PFSK-1 (cell line): ENCODE measurements at regions not wholly inside any gene's neighbourhood (a gene's known extent, or its start where the extent isn't known, plus 50 kb on each side); places are given as distances from the start of the nearest gene placed in this dataset.

Source experiments
- FOXP2 ChIP-seq: optimal IDR thresholded peaks from 2 replicates; pipeline ENCODE3; 2011; ENCODE audit warnings: borderline replicate concordance, control low read depth, inconsistent platforms; ENCODE audit not compliant: insufficient read depth; ENCODE audit errors: extremely low read length, extremely low read depth
- POLR2AphosphoS5 ChIP-seq: IDR thresholded peaks from 2 replicates; pipeline ENCODE4 v1.6.1; 2012; ENCODE audit warnings: low read depth, mild to moderate bottlenecking, control low read depth, low read length, moderate library complexity
- SIN3A ChIP-seq: IDR thresholded peaks from 2 replicates; pipeline ENCODE4 v1.6.1; 2012; ENCODE audit warnings: mild to moderate bottlenecking, low read length, moderate library complexity, borderline replicate concordance; ENCODE audit not compliant: insufficient read depth
- TAF1 ChIP-seq: IDR thresholded peaks from 2 replicates; pipeline ENCODE4 v1.6.1; 2012; ENCODE audit warnings: low read length, control low read depth, borderline replicate concordance; ENCODE audit not compliant: insufficient read depth
- TF ChIP-seq, protein P1 (sequence below), 2 experiments: IDR thresholded peaks; 2 replicates each; pipeline versions ENCODE4 v1.6.1 to v1.8.0; 2011 to 2012; ENCODE audit warnings: low read depth in 2 of 2, low read length in 2 of 2, control low read depth in 1 of 2, inconsistent platforms in 1 of 2, mild to moderate bottlenecking in 1 of 2, moderate library complexity in 1 of 2; ENCODE audit not compliant: insufficient read depth in 1 of 2

DNA sequence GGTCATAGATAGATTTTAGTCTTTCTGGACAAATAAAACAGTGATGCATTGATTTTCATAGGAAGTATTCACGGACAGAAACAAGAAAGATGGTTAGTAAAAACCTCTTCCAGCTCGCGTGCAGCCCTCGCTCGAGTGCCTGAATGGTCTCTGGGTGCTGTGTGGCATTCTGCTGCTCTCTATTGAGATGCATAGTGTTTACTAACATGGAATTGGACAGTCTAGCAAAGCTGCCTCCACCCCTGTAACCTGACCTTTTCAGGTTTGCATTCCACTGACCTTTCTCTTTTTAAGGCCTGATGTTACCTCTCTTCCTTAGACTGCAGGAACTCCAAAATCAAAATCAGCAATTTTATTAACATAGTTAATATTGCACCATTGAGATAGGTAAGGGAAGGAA, 643.4 kb downstream of the JRKL start:
- TF ChIP-seq SIN3A (no peak), TAF1 (no peak), FOXP2 (no peak), POLR2AphosphoS5 (no peak)
- TF ChIP-seq, protein P1, sequence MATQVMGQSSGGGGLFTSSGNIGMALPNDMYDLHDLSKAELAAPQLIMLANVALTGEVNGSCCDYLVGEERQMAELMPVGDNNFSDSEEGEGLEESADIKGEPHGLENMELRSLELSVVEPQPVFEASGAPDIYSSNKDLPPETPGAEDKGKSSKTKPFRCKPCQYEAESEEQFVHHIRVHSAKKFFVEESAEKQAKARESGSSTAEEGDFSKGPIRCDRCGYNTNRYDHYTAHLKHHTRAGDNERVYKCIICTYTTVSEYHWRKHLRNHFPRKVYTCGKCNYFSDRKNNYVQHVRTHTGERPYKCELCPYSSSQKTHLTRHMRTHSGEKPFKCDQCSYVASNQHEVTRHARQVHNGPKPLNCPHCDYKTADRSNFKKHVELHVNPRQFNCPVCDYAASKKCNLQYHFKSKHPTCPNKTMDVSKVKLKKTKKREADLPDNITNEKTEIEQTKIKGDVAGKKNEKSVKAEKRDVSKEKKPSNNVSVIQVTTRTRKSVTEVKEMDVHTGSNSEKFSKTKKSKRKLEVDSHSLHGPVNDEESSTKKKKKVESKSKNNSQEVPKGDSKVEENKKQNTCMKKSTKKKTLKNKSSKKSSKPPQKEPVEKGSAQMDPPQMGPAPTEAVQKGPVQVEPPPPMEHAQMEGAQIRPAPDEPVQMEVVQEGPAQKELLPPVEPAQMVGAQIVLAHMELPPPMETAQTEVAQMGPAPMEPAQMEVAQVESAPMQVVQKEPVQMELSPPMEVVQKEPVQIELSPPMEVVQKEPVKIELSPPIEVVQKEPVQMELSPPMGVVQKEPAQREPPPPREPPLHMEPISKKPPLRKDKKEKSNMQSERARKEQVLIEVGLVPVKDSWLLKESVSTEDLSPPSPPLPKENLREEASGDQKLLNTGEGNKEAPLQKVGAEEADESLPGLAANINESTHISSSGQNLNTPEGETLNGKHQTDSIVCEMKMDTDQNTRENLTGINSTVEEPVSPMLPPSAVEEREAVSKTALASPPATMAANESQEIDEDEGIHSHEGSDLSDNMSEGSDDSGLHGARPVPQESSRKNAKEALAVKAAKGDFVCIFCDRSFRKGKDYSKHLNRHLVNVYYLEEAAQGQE (IDR thresholded peaks at IDR 0.05; ENCODE audit: insufficient read depth in 1 of 2, low read depth in 2 of 2, low read length in 2 of 2), result no peak

- TF ChIP-seq POLR2AphosphoS5, result no peak
- no peak for TF ChIP-seq TAF1
- TF ChIP-seq SIN3A, result no peak
- TF ChIP-seq, protein P1 (IDR thresholded peaks at IDR 0.05; ENCODE audit: insufficient read depth in 1 of 2, low read depth in 2 of 2, low read length in 2 of 2), result no peak
- no peak for TF ChIP-seq FOXP2
These were observed 658.7 kb downstream of the JRKL start for GRCh38 chr11:97048481-97048880.

- TF ChIP-seq, protein P1 (IDR thresholded peaks at IDR 0.05; ENCODE audit: insufficient read depth in 1 of 2, low read depth in 2 of 2, low read length in 2 of 2), result no peak
- TF ChIP-seq TAF1 (no peak), FOXP2 (no peak), POLR2AphosphoS5 (no peak)
These were observed 670.4 kb downstream of the JRKL start for GRCh38 chr11:97060184-97060583.

DNA sequence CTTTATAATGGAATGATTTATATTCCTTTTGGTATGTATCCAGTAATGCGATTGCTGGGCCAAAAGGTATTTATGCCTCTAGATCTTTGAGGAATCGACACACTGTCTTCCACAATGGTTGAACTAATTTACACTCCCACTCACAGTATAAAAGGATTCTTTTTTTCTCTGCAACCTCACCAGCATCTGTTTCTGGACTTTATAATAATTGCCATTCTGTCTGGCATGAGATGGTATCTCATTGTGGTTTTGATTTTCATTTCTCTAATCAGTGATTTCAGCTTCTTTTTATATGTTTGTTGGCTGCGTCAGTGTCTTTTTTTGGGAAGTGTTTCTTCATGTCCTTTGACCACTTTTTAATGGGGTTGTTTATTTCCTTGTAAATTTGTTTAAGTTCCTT, 679.3 kb downstream of the JRKL start:
- TF ChIP-seq POLR2AphosphoS5 (no peak), TAF1 (no peak)

DNA sequence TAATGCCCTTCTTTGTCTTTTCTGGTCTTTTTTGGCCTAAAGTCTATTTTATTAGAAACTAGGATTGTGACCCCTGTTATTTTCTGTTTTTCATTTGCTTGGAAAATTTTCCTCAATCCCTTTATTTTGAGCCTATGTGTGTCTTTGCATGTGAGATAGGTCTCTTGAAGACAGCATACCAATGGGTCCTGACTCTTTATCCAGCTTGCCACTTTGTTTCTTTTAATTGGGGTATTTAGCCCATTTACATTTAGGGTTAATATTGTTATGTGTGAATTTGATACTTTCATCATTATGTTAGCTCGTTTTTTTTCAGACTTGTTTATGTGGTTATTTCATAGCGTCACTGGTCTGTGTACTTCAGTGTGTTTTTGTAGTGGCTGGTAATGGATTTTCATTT, 682.6 kb downstream of the JRKL start:
- TF ChIP-seq, protein P1 (IDR thresholded peaks at IDR 0.05; ENCODE audit: insufficient read depth in 1 of 2, low read depth in 2 of 2, low read length in 2 of 2), result no peak
- no peak for TF ChIP-seq TAF1
- no peak for TF ChIP-seq POLR2AphosphoS5
